Stimulated activated CD8-positive, alpha-beta memory T cell treated with anti-CD3 and anti-CD28 coated beads, Interleukin-4, amount 100 ng/mL, for 48 hours (primary cell): ENCODE measurements at regions not wholly inside any gene's neighbourhood (a gene's known extent, or its start where the extent isn't known, plus 50 kb on each side); places are given as distances from the start of the nearest gene placed in this dataset.
"Not testable (repeated sequence)": the region's sequence is repeated elsewhere in the genome, so short reads cannot be mapped to it uniquely, and the experiment has no call there.

ENCODE experiments used
- DNase-seq: peaks from one replicate; pipeline ENCODE4 v3.0.0-alpha.2; 2020

- no peak for DNase-seq
Measured at GRCh38 chr12:92244036-92244435, 98.4 kb upstream of the BTG1 start.

GRCh38 chr12:92242907-92243306, 97.3 kb upstream of the BTG1 start:
- no peak for DNase-seq

GRCh38 chr12:92237762-92238523, 92.3 kb upstream of the BTG1 start:
- DNase-seq = no peak

- DNase-seq = no peak
Measured at GRCh38 chr12:92237262-92237661, 91.6 kb upstream of the BTG1 start.

GRCh38 chr12:92235703-92236472, 90.2 kb upstream of the BTG1 start:
- no peak for DNase-seq

GRCh38 chr12:92234533-92234932, 88.9 kb upstream of the BTG1 start:
- no peak for DNase-seq

- no peak for DNase-seq
Measured at GRCh38 chr12:92233346-92234015, 87.8 kb upstream of the BTG1 start.

GRCh38 chr12:92232371-92232932, 86.8 kb upstream of the BTG1 start:
- not testable (repeated sequence) for DNase-seq

GRCh38 chr12:92231945-92232344, 86.3 kb upstream of the BTG1 start:
- not testable (repeated sequence) for DNase-seq

GRCh38 chr12:92231532-92231931, 85.9 kb upstream of the BTG1 start:
- DNase-seq = not testable (repeated sequence)

- no peak for DNase-seq
Measured at GRCh38 chr12:92229381-92229780, 83.7 kb upstream of the BTG1 start.

- DNase-seq = no peak
Measured at GRCh38 chr12:92226961-92227360, 81.3 kb upstream of the BTG1 start.

- no peak for DNase-seq
Measured at GRCh38 chr12:92226071-92226661, 80.5 kb upstream of the BTG1 start.

GRCh38 chr12:92224685-92225331, 79.2 kb upstream of the BTG1 start:
- DNase-seq = no peak

GRCh38 chr12:92223481-92223880, 77.8 kb upstream of the BTG1 start:
- DNase-seq = no peak

GRCh38 chr12:92221656-92222315, 76.1 kb upstream of the BTG1 start:
- no peak for DNase-seq

- no peak for DNase-seq
Measured at GRCh38 chr12:92218394-92219077, 72.9 kb upstream of the BTG1 start.

GRCh38 chr12:92216092-92216491, 70.4 kb upstream of the BTG1 start:
- no peak for DNase-seq

GRCh38 chr12:92215358-92215757, 69.7 kb upstream of the BTG1 start:
- DNase-seq = no peak

GRCh38 chr12:92213166-92213565, 67.5 kb upstream of the BTG1 start:
- no peak for DNase-seq

- no peak for DNase-seq
Measured at GRCh38 chr12:92210071-92210470, 64.4 kb upstream of the BTG1 start.
